GM12878 (cell line): ENCODE measurements at regions not wholly inside any gene's neighbourhood (a gene's known extent, or its start where the extent isn't known, plus 50 kb on each side); places are given as distances from the start of the nearest gene placed in this dataset.

Experiments used
- GABPA ChIP-seq: IDR thresholded peaks from 2 replicates; pipeline ENCODE4 v1.6.1; 2014; ENCODE audit warnings: antibody characterized with exemption, low read depth, mild to moderate bottlenecking, inconsistent platforms
- POLR2AphosphoS5 ChIP-seq: IDR thresholded peaks from 2 replicates; pipeline ENCODE4 v1.6.1; 2011; ENCODE audit warnings: mild to moderate bottlenecking, low read length, inconsistent platforms
- REST ChIP-seq: IDR thresholded peaks from 2 replicates; pipeline ENCODE4 v1.6.1; 2012; ENCODE audit warnings: mild to moderate bottlenecking, low read depth, low read length
- TF ChIP-seq, protein P1 (sequence below): fragments of 150-350 bp; IDR thresholded peaks from 2 replicates; pipeline ENCODE4 v1.6.1; 2016; ENCODE audit warnings: low read depth, low read length

DNA sequence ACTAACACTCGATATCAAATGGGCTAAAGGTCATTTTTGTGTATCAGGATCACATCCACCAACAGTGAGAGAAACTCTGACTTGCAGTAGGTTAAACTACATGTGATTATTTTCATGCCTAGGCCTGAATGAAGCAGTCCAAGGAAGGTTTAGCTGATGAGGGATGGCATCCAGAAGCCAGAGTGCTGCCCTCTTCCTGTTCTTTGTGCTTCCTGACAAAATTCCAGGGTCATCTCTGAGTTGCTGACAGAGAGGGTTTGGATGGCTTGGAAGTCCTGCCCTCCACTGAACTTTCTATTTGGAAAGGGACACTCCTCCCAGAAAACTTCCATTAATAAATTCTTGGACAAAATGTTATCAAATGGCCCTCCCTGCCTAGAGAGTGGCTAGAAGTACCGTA is 728.3 kb upstream of the SLC10A2 start:
- no peak for TF ChIP-seq REST
- TF ChIP-seq POLR2AphosphoS5, result no peak
- TF ChIP-seq, protein P1, sequence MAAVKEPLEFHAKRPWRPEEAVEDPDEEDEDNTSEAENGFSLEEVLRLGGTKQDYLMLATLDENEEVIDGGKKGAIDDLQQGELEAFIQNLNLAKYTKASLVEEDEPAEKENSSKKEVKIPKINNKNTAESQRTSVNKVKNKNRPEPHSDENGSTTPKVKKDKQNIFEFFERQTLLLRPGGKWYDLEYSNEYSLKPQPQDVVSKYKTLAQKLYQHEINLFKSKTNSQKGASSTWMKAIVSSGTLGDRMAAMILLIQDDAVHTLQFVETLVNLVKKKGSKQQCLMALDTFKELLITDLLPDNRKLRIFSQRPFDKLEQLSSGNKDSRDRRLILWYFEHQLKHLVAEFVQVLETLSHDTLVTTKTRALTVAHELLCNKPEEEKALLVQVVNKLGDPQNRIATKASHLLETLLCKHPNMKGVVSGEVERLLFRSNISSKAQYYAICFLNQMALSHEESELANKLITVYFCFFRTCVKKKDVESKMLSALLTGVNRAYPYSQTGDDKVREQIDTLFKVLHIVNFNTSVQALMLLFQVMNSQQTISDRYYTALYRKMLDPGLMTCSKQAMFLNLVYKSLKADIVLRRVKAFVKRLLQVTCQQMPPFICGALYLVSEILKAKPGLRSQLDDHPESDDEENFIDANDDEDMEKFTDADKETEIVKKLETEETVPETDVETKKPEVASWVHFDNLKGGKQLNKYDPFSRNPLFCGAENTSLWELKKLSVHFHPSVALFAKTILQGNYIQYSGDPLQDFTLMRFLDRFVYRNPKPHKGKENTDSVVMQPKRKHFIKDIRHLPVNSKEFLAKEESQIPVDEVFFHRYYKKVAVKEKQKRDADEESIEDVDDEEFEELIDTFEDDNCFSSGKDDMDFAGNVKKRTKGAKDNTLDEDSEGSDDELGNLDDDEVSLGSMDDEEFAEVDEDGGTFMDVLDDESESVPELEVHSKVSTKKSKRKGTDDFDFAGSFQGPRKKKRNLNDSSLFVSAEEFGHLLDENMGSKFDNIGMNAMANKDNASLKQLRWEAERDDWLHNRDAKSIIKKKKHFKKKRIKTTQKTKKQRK, result no peak
- no peak for TF ChIP-seq GABPA
